22Rv1 (cell line): ENCODE measurements at regions not wholly inside any gene's neighbourhood (a gene's known extent, or its start where the extent isn't known, plus 50 kb on each side); places are given as distances from the start of the nearest gene placed in this dataset.

Source experiments
- H3K27ac ChIP-seq: fragments of 450-650 bp; 2 replicates; pipeline ENCODE4 v1.5.1; 2017
- CTCF ChIP-seq: fragments of 450-650 bp; IDR thresholded peaks from 2 replicates; pipeline ENCODE4 v1.5.1; 2017; ENCODE audit warnings: mild to moderate bottlenecking
- ZFX ChIP-seq: fragments of 450-650 bp; IDR thresholded peaks from 2 replicates; pipeline ENCODE4 v1.6.1; 2017; ENCODE audit warnings: antibody characterized with exemption, borderline replicate concordance

DNA sequence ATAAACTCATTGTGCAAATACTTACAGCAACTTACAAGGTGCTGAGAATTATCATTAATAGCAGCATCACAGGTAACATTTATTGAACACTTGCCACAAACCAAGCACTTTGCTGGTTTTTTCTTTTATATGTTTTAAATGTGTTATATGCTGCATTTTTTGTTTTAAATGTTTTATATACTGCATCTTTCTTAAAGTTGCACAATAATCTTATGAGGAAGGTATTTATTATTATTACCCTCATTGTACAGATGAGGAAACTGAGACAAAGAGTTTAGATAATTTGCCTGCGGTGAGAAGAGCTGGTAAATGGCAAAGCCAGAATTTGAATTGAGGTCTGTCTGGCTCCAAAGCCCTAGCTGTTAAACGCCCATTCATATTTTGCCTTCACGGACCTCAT is 52.2 kb upstream of the RIOK3 start:
- H3K27ac ChIP-seq = no peak overlapping the region
- TF ChIP-seq ZFX (no peak), CTCF (no peak)

DNA sequence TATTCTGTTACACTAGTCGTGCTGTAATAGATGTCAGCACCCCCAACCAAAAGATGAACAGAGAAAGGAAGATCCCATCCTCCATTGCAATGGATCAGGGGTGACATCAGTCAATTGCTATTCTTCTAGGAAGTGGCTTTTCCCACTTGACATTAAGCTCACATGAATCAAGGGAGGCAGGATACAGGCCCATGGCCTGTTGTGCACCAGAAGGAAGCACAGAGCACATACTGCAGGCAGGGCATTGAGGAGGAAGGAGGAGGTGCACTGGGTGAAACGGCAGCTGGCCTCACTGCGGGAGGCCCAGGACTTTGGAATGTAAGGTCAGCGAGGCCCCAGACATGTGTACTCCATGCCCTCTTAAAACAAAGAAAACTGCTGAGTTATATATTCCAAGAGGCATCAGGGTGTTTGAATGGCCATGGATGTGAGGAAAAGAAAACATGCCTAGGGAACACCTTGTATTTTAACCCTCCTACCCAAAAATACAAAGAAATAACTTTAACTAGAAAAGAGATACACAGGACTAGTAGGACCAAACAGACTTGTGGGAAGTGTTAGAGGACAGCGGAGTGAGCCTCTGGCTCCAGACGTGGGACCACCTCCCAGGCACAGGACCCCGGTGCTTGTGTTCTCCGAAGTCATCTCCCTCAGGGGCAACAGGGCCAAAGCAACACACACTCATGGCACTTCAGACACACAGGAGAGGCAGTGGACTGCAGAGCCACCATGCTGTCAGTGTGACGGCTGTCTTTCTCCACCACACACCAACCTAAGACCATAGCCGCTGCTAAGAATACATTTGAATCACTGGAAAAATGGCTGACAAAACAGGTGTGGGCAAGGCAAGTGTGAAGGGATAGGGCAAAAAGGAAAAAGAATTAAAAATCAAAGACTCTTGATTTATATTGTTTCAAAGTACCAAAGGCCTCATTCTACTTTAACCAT is 51.4 kb upstream of the RIOK3 start:
- H3K27ac ChIP-seq = no peak overlapping the region
- TF ChIP-seq CTCF (no peak), ZFX (no peak)
